Right lobe of liver (tissue), 6 donors: ENCODE measurements at regions not wholly inside any gene's neighbourhood (a gene's known extent, or its start where the extent isn't known, plus 50 kb on each side); places are given as distances from the start of the nearest gene placed in this dataset.
"Not testable (repeated sequence)": the region's sequence is repeated elsewhere in the genome, so short reads cannot be mapped to it uniquely, and the experiment has no call there.

Experiments used
- ATAC-seq, 4 donors: fragments of 200-7000 bp; cut with Tn5 transposase; one replicate each; pipeline ENCODE4 v1.9.1; 2020; ENCODE audit warnings: mild to moderate bottlenecking in 4 of 4, moderate library complexity in 4 of 4
- DNase-seq, 3 donors: peaks; one replicate each; pipeline ENCODE4 v3.0.0-alpha.2; 2020
- H3K27ac ChIP-seq, 3 donors: fragments of 200-600 bp; one replicate each; pipeline ENCODE4 v1.8.0; 2022
- H3K27me3 ChIP-seq, 2 donors: fragments of 200-600 bp; one replicate each; pipeline ENCODE4 v1.8.0; 2022
- H3K36me3 ChIP-seq, 4 donors: fragments of 200-600 bp; sonication (generic) in 1 of 4; one replicate each; pipeline versions ENCODE4 v1.5.1 to v1.8.0; 2017 to 2022; ENCODE audit warnings: control low read depth in 1 of 4
- H3K4me1 ChIP-seq, 4 donors: fragments of 200-600 bp; sonication (generic) in 1 of 4; one replicate each; pipeline versions ENCODE4 v1.5.1 to v1.8.0; 2017 to 2022; ENCODE audit warnings: control low read depth in 1 of 4
- H3K4me3 ChIP-seq, 3 donors: fragments of 200-600 bp; one replicate each; pipeline ENCODE4 v1.8.0; 2022
- H3K9me3 ChIP-seq, 4 donors: fragments of 200-600 bp; sonication (generic) in 1 of 4; one replicate each; pipeline versions ENCODE4 v1.5.1 to v1.8.0; 2017 to 2022; ENCODE audit warnings: control low read depth in 1 of 4
- POLR2A ChIP-seq: fragments of 450-650 bp; IDR thresholded peaks from one replicate; pipeline ENCODE4 v1.6.1; 2017; ENCODE audit warnings: antibody characterized with exemption, mild to moderate bottlenecking
- WGBS: methylation state at CpG from one replicate; pipeline ENCODE4 v1.1.6; 2018; ENCODE audit warnings: low coverage, low lambda C conversion rate; ENCODE audit not compliant: insufficient coverage; ENCODE audit errors: missing lambda C conversion rate; 5-methylcytosine and 5-hydroxymethylcytosine counted together
- intact Hi-C, 2 donors: fragments of 100-400 bp; cut with DNase I; formaldehyde crosslinking; loops; one replicate each; pipeline versions ENCODE4 v1.11.2 to v1.14.1; 2022
- TF ChIP-seq, protein P1 (sequence below), 4 donors: fragments of 200-600 bp in 3 of 4; fragments of 450-650 bp in 1 of 4; IDR thresholded peaks; one replicate each; pipeline versions ENCODE4 v1.5.1 to v1.8.0; 2016 to 2022; ENCODE audit warnings: antibody characterized with exemption in 4 of 4, mild to moderate bottlenecking in 2 of 4
- donor health status: DM: no; HTN: yes; CAD: no.
- donor health status: DM: no; HTN: no; CAD: no.
- donor health status: DM: no; HTN: no; CAD: no.
- donor health status: DM: no; HTN: yes; CAD: no.
- donor health status: DM: no; HTN: yes; CAD: no.

DNA sequence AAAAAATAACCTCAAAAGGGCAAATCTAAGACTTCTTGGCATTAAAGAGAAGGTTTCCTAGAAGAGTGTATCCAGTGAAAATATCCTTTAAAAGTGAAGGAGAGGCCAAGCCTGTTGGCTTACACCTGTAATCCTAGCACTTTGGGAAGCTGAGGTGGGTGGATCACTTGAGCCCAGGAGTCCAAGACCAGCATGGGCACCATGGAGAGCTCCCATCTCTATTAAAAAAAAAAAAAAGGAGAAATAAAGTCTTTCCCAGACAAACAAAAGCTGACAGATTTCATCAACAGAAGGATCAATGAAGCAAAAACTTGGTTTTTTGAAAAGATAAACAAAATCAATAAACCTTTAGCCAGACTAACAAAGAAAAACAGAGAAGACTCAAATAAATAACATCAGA lies 67.6 kb upstream of the ZNF800 start:
- DNase-seq: no peak
- Histone ChIP-seq H3K4me1 (no peaks in the 10 kb centered on the region), H3K4me3 (no peak overlapping the region), H3K36me3 (no peaks in the 10 kb centered on the region), H3K9me3 (no peaks in the 10 kb centered on the region), H3K27me3 (no peaks in the 10 kb centered on the region), H3K27ac (no peak overlapping the region)
- intact Hi-C loops: no loop called here
- TF ChIP-seq, protein P1, sequence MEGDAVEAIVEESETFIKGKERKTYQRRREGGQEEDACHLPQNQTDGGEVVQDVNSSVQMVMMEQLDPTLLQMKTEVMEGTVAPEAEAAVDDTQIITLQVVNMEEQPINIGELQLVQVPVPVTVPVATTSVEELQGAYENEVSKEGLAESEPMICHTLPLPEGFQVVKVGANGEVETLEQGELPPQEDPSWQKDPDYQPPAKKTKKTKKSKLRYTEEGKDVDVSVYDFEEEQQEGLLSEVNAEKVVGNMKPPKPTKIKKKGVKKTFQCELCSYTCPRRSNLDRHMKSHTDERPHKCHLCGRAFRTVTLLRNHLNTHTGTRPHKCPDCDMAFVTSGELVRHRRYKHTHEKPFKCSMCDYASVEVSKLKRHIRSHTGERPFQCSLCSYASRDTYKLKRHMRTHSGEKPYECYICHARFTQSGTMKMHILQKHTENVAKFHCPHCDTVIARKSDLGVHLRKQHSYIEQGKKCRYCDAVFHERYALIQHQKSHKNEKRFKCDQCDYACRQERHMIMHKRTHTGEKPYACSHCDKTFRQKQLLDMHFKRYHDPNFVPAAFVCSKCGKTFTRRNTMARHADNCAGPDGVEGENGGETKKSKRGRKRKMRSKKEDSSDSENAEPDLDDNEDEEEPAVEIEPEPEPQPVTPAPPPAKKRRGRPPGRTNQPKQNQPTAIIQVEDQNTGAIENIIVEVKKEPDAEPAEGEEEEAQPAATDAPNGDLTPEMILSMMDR (IDR thresholded peaks at IDR 0.05): no peak
- TF ChIP-seq POLR2A: no peak
- ATAC-seq: no peak

DNA sequence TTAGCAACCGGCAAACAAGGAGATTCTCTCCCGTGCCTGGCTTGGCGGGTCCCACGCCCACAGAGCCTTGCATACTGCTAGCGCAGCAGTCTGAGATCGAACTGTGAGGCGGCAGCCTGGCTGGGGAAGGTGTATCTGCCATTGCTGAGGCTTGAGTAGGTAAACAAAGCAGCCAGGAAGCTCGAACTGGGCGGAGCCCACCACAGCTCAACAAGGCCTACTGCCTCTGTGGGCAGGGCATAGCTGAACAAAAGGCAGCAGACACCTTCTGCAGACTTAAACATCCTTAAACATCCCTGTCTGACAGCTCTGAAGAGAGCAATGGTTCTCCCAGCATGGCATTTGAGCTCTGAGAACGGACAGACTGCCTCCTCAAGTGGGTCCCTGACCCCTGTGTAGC lies 58.8 kb upstream of the ZNF800 start:
- intact Hi-C loops, H3K27me3 ChIP-seq, H3K36me3 ChIP-seq, H3K9me3 ChIP-seq, DNase-seq, ATAC-seq, H3K4me1 ChIP-seq, H3K4me3 ChIP-seq, H3K27ac ChIP-seq: not testable (repeated sequence)
- WGBS: 61% methylated on average over 3 of the region's 10 CpGs

DNA sequence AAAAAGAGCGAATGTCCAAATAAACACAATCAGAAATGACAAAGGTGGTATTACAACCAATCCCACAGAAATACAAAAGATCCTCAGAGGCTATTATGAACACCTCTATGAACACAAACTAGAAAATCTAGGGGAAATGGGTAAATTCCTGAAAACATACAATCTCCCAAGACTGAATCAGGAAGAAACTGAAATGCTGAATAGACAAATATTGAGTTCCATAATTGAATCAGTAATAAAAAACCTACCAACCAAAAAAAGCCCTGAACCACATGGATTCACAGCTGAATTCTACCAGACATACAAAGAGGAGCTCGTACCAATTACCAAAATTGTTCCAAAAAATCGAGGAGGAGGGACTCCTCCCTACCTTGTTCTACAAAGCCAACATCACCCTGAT lies 56.1 kb upstream of the ZNF800 start:
- DNase-seq (no peak), ATAC-seq (no peak)
- TF ChIP-seq, protein P1 (IDR thresholded peaks at IDR 0.05): no peak
- TF ChIP-seq POLR2A: no peak
- whole genome bisulfite sequencing: 33% methylated on average over 3 of the region's 3 CpGs
- Histone ChIP-seq H3K4me3 (no peak overlapping the region), H3K27me3 (no peaks in the 10 kb centered on the region), H3K4me1 (no peaks in the 10 kb centered on the region), H3K9me3 (no peaks in the 10 kb centered on the region), H3K36me3 (no peaks in the 10 kb centered on the region), H3K27ac (no peak overlapping the region)
- intact Hi-C loops: no loop called here

DNA sequence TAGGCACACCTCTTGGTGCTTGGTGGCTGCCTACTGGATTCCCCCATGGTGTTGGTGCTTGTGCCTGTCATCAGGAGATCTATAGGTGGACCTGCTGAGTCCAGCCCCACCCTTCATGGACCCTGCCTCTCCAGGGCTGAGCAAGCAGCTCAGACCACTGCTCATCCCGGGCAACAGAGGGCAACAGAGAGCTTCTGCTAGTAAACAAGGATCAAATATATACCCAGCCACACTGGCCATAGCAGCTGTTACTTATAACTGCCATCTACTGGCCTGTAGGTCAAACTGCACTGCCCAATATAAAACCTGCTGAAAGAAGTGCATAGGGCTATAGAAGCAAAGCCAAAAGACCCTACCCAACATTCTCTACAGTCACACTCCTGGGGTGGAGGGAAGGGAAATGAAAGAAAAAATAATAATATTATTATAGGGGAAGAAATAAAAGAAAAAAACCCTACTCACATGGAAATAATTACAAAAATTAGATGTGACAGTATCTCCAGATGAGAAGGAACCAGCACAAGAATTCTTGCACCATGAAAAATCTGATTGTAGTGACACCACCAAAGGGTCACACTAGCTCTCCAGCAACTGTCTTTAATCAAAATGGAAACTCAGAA lies 54.9 kb upstream of the ZNF800 start:
- Histone ChIP-seq H3K36me3 (no peaks in the 10 kb centered on the region), H3K9me3 (no peaks in the 10 kb centered on the region), H3K27me3 (no peaks in the 10 kb centered on the region), H3K27ac (no peak overlapping the region), H3K4me3 (no peak overlapping the region), H3K4me1 (no peaks in the 10 kb centered on the region)
- ATAC-seq (peak; percentile 90 to 97 (median 90)), DNase-seq (no peak)
- intact Hi-C loops: no loop called here
- 0% methylated on average over 1 of the region's 1 CpG for WGBS
- TF ChIP-seq POLR2A: no peak
- TF ChIP-seq, protein P1 (IDR thresholded peaks at IDR 0.05): peak; percentile 53 to 64 (median 56)

DNA sequence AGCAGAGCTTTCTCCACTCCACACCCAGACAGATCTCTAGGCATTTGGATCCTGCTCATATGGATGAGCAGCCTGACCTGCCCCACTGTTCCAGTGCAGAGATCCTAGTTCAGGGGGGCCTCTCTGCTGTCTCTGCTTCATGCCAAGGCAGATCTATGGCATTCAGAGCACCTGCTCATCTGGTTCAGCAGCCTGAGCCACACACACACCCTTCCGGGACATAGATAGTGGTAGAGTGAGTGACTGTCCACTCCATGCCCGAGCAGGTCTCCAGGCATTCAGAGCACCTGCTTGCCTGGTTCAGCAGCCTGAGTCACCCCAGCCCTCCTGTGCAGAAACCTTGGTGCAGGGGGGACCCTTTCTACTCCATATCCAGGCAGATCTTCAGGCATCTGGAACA lies 54.3 kb upstream of the ZNF800 start:
- intact Hi-C loops: no loop called here
- Histone ChIP-seq H3K27ac (no peak overlapping the region), H3K27me3 (no peaks in the 10 kb centered on the region), H3K9me3 (no peaks in the 10 kb centered on the region), H3K36me3 (no peaks in the 10 kb centered on the region), H3K4me1 (no peaks in the 10 kb centered on the region), H3K4me3 (no peak overlapping the region)
- no peak for TF ChIP-seq POLR2A
- TF ChIP-seq, protein P1 (IDR thresholded peaks at IDR 0.05): no peak
- DNase-seq (no peak), ATAC-seq (no peak)
- no CpG with 5 or more reads among the region's 2 CpGs for WGBS
